ENCODE measurements at regions not wholly inside any gene's neighbourhood (a gene's known extent, or its start where the extent isn't known, plus 50 kb on each side); places are given as distances from the start of the nearest gene placed in this dataset.

- POLR2A ChIA-PET, result no interaction called here
- CTCF ChIA-PET, result no interaction called here
- RAD21 ChIA-PET (ENCODE audit: unreplicated experiment), result no interaction called here
- H3K27me3 ChIP-seq (replicated peaks in 1 of 2; ENCODE audit: control insufficient read depth in 2 of 2, insufficient read depth in 2 of 2, low read length in 1 of 2), result no peaks in the 10 kb centered on the region
- H4K20me1 ChIP-seq (ENCODE audit: control insufficient read depth, insufficient read depth), result no peaks in the 10 kb centered on the region
- SMC1A ChIA-PET (ENCODE audit: uncharacterized antibody, unreplicated experiment), result no interaction called here
- no peak overlapping the region for H3K27ac ChIP-seq (ENCODE audit: control insufficient read depth, insufficient read depth)
- H3K4me1 ChIP-seq (ENCODE audit: control insufficient read depth, insufficient read depth, low read length), result no peaks in the 10 kb centered on the region
- H3K79me2 ChIP-seq (ENCODE audit: control insufficient read depth, insufficient read depth, low read length), result no peaks in the 10 kb centered on the region
- no peak for DNase-seq (ENCODE audit: low read depth, low spot score)
- H2AFZ ChIP-seq (ENCODE audit: control insufficient read depth, low read depth, low read length), result no peak overlapping the region
- ATAC-seq, result no peak
- H3K36me3 ChIP-seq (ENCODE audit: control insufficient read depth in 2 of 2, insufficient read depth in 2 of 2, low read length in 1 of 2), result no peaks in the 10 kb centered on the region
- no peak for TF ChIP-seq NFYA (IDR thresholded peaks at IDR 0.05; ENCODE audit: borderline replicate concordance, low read depth, low read length)
- no peak for TF ChIP-seq GATAD2B (conservative IDR thresholded peaks at IDR 0.05; ENCODE audit: low read depth)
- no peak for TF ChIP-seq EED (IDR thresholded peaks at IDR 0.05; ENCODE audit: low read depth)
- no peak for TF ChIP-seq RAD21 (IDR thresholded peaks at IDR 0.05; ENCODE audit: insufficient read depth, low read depth, low read length)
- TF ChIP-seq MEF2A (IDR thresholded peaks at IDR 0.05; ENCODE audit: insufficient read depth, low read depth, low read length), result no peak
- no peak for FAIRE-seq
- no peak overlapping the region for H3K4me2 ChIP-seq (ENCODE audit: control insufficient read depth, insufficient read depth)
- in situ Hi-C loops (cut with MboI) (no loop called here), intact Hi-C loops (cut with micrococcal nuclease; ENCODE audit: unreplicated experiment) (no loop called here)
- WGBS (ENCODE audit: insufficient coverage, insufficient replicate concordance, low lambda C conversion rate, missing lambda C conversion rate), result 0% methylated on average over 1 of the region's 1 CpG
- H3K4me3 ChIP-seq, result no peak overlapping the region
- no peak overlapping the region for H3K9ac ChIP-seq (ENCODE audit: control insufficient read depth, insufficient read depth, low read length)
- H3K9me3 ChIP-seq (replicated peaks; ENCODE audit: control insufficient read depth, insufficient read depth, low read length), result no peaks in the 10 kb centered on the region
- BruUV-seq (replicated peaks), result no TSS peak
Observed at GRCh38 chr4:60506061-60506460, 694.1 kb upstream of the ADGRL3 start.

DNA sequence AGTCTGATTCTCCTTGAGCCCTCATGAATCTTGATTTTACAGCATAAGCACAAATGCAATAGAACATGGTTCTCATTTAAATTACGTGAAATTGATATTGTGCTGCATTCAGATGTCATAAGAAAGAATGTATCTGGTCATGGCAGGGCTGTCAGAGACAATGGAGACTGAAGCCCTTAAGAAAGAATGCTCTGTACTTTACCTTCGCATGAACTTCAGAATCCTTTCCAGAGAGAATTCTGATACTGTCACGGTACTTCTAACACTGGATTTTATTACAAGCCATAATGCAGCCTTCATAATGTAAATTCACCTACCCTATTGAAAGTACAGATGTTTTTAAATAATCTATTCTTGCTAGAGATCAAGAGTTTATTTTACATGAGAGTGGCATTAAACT is 677.9 kb upstream of the ADGRL3 start:
- FAIRE-seq, result no peak
- 33% methylated on average over 3 of the region's 3 CpGs for WGBS (ENCODE audit: insufficient coverage, insufficient replicate concordance, low lambda C conversion rate, missing lambda C conversion rate)
- no peaks in the 10 kb centered on the region for H4K20me1 ChIP-seq (ENCODE audit: control insufficient read depth, insufficient read depth)
- H2AFZ ChIP-seq (ENCODE audit: control insufficient read depth, low read depth, low read length), result no peak overlapping the region
- in situ Hi-C loops (cut with MboI), result no loop called here
- no peak for DNase-seq (ENCODE audit: low read depth, low spot score)
- H3K79me2 ChIP-seq (ENCODE audit: control insufficient read depth, insufficient read depth, low read length), result no peaks in the 10 kb centered on the region
- no peaks in the 10 kb centered on the region for H3K4me1 ChIP-seq (ENCODE audit: control insufficient read depth, insufficient read depth, low read length)
- ChIA-PET SMC1A (ENCODE audit: uncharacterized antibody, unreplicated experiment) (no interaction called here), CTCF (no interaction called here), RAD21 (ENCODE audit: unreplicated experiment) (no interaction called here), POLR2A (no interaction called here)
- no peaks in the 10 kb centered on the region for H3K27me3 ChIP-seq (replicated peaks in 1 of 2; ENCODE audit: control insufficient read depth in 2 of 2, insufficient read depth in 2 of 2, low read length in 1 of 2)
- no peak overlapping the region for H3K4me3 ChIP-seq
- no peaks in the 10 kb centered on the region for H3K9me3 ChIP-seq (replicated peaks; ENCODE audit: control insufficient read depth, insufficient read depth, low read length)
- no peaks in the 10 kb centered on the region for H3K36me3 ChIP-seq (ENCODE audit: control insufficient read depth in 2 of 2, insufficient read depth in 2 of 2, low read length in 1 of 2)
- no peak overlapping the region for H3K4me2 ChIP-seq (ENCODE audit: control insufficient read depth, insufficient read depth)
- H3K9ac ChIP-seq (ENCODE audit: control insufficient read depth, insufficient read depth, low read length), result no peak overlapping the region
- intact Hi-C loops (cut with micrococcal nuclease; ENCODE audit: unreplicated experiment), result no loop called here
- BruUV-seq (replicated peaks), result no TSS peak
- no peak for ATAC-seq
- H3K27ac ChIP-seq (ENCODE audit: control insufficient read depth, insufficient read depth), result no peak overlapping the region
- TF ChIP-seq HDGF (IDR thresholded peaks at IDR 0.05) (no peak), POLR2AphosphoS5 (IDR thresholded peaks at IDR 0.05; ENCODE audit: low read length) (no peak), CHD2 (IDR thresholded peaks at IDR 0.05; ENCODE audit: borderline replicate concordance, low read depth, low read length) (no peak), ZZZ3 (IDR thresholded peaks at IDR 0.05; ENCODE audit: control insufficient read depth, insufficient read length, low read depth) (no peak), PAX5 (IDR thresholded peaks at IDR 0.05; ENCODE audit: borderline replicate concordance, low read depth, low read length) (no peak), MEF2A (IDR thresholded peaks at IDR 0.05; ENCODE audit: insufficient read depth, low read depth, low read length) (no peak), EED (IDR thresholded peaks at IDR 0.05; ENCODE audit: low read depth) (no peak), RAD51 (IDR thresholded peaks at IDR 0.05) (no peak), TARDBP (IDR thresholded peaks at IDR 0.05; ENCODE audit: borderline replicate concordance) (no peak), CBFB (IDR thresholded peaks at IDR 0.05; ENCODE audit: low read depth) (no peak), MYC (IDR thresholded peaks at IDR 0.05; ENCODE audit: insufficient read depth, insufficient read length, insufficient replicate concordance, low read length, severe bottlenecking) (no peak), BCL11A (IDR thresholded peaks at IDR 0.05; ENCODE audit: low read depth, low read length) (no peak), ESRRA (IDR thresholded peaks at IDR 0.05; ENCODE audit: low read length) (no peak), KAT2A (conservative IDR thresholded peaks at IDR 0.05; ENCODE audit: control insufficient read depth, low read depth, low read length) (no peak)
- TF ChIP-seq, protein P1, sequence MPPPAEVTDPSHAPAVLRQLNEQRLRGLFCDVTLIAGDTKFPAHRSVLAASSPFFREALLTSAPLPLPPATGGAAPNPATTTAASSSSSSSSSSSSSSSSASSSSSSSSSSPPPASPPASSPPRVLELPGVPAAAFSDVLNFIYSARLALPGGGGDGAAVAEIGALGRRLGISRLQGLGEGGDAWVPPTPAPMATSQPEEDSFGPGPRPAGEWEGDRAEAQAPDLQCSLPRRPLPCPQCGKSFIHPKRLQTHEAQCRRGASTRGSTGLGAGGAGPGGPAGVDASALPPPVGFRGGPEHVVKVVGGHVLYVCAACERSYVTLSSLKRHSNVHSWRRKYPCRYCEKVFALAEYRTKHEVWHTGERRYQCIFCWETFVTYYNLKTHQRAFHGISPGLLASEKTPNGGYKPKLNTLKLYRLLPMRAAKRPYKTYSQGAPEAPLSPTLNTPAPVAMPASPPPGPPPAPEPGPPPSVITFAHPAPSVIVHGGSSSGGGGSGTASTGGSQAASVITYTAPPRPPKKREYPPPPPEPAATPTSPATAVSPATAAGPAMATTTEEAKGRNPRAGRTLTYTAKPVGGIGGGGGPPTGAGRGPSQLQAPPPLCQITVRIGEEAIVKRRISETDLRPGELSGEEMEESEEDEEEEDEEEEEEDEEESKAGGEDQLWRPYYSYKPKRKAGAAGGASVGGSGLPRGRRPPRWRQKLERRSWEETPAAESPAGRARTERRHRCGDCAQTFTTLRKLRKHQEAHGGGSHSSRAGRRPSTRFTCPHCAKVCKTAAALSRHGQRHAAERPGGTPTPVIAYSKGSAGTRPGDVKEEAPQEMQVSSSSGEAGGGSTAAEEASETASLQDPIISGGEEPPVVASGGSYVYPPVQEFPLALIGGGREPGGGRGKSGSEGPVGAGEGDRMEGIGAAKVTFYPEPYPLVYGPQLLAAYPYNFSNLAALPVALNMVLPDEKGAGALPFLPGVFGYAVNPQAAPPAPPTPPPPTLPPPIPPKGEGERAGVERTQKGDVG (CRISPR knock-in tag; IDR thresholded peaks at IDR 0.05), result no peak

Data from GM12878 (cell line).